PFSK-1 (cell line): ENCODE measurements at regions not wholly inside any gene's neighbourhood (a gene's known extent, or its start where the extent isn't known, plus 50 kb on each side); places are given as distances from the start of the nearest gene placed in this dataset.

Source experiments
- FOXP2 ChIP-seq: optimal IDR thresholded peaks from 2 replicates; pipeline ENCODE3; 2011; ENCODE audit warnings: borderline replicate concordance, control low read depth, inconsistent platforms; ENCODE audit not compliant: insufficient read depth; ENCODE audit errors: extremely low read length, extremely low read depth
- POLR2AphosphoS5 ChIP-seq: IDR thresholded peaks from 2 replicates; pipeline ENCODE4 v1.6.1; 2012; ENCODE audit warnings: low read depth, mild to moderate bottlenecking, control low read depth, low read length, moderate library complexity
- SIN3A ChIP-seq: IDR thresholded peaks from 2 replicates; pipeline ENCODE4 v1.6.1; 2012; ENCODE audit warnings: mild to moderate bottlenecking, low read length, moderate library complexity, borderline replicate concordance; ENCODE audit not compliant: insufficient read depth
- TAF1 ChIP-seq: IDR thresholded peaks from 2 replicates; pipeline ENCODE4 v1.6.1; 2012; ENCODE audit warnings: low read length, control low read depth, borderline replicate concordance; ENCODE audit not compliant: insufficient read depth
- TF ChIP-seq, protein P1 (sequence below), 2 experiments: IDR thresholded peaks; 2 replicates each; pipeline versions ENCODE4 v1.6.1 to v1.8.0; 2011 to 2012; ENCODE audit warnings: low read depth in 2 of 2, low read length in 2 of 2, control low read depth in 1 of 2, inconsistent platforms in 1 of 2, mild to moderate bottlenecking in 1 of 2, moderate library complexity in 1 of 2; ENCODE audit not compliant: insufficient read depth in 1 of 2

DNA sequence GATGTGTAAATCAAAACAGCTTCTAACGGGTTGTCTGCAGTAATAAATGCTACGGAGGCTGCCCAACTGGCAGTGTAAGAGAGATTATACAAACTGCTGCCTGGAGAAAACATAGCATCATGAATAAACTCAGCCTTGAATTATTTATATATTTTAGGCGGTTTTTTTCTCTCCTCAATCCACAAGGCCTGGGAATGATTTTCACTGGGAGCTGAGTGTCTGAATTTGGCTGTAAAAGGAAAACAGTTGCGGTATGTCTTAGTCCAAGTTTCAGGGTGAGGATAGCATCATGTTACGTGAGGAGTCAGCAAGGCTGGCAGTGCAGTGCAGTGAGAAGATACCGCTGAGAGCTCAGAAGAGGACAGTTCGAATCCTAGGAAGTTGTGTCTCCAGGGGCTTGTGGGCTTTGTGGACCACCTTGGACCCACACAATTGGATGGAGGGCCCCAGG, 291.5 kb upstream of the BOD1L1 start:
- TF ChIP-seq, protein P1, sequence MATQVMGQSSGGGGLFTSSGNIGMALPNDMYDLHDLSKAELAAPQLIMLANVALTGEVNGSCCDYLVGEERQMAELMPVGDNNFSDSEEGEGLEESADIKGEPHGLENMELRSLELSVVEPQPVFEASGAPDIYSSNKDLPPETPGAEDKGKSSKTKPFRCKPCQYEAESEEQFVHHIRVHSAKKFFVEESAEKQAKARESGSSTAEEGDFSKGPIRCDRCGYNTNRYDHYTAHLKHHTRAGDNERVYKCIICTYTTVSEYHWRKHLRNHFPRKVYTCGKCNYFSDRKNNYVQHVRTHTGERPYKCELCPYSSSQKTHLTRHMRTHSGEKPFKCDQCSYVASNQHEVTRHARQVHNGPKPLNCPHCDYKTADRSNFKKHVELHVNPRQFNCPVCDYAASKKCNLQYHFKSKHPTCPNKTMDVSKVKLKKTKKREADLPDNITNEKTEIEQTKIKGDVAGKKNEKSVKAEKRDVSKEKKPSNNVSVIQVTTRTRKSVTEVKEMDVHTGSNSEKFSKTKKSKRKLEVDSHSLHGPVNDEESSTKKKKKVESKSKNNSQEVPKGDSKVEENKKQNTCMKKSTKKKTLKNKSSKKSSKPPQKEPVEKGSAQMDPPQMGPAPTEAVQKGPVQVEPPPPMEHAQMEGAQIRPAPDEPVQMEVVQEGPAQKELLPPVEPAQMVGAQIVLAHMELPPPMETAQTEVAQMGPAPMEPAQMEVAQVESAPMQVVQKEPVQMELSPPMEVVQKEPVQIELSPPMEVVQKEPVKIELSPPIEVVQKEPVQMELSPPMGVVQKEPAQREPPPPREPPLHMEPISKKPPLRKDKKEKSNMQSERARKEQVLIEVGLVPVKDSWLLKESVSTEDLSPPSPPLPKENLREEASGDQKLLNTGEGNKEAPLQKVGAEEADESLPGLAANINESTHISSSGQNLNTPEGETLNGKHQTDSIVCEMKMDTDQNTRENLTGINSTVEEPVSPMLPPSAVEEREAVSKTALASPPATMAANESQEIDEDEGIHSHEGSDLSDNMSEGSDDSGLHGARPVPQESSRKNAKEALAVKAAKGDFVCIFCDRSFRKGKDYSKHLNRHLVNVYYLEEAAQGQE (IDR thresholded peaks at IDR 0.05; ENCODE audit: insufficient read depth in 1 of 2, low read depth in 2 of 2, low read length in 2 of 2), result no peak
- no peak for TF ChIP-seq TAF1
- TF ChIP-seq POLR2AphosphoS5, result no peak
- no peak for TF ChIP-seq SIN3A
- no peak for TF ChIP-seq FOXP2

DNA sequence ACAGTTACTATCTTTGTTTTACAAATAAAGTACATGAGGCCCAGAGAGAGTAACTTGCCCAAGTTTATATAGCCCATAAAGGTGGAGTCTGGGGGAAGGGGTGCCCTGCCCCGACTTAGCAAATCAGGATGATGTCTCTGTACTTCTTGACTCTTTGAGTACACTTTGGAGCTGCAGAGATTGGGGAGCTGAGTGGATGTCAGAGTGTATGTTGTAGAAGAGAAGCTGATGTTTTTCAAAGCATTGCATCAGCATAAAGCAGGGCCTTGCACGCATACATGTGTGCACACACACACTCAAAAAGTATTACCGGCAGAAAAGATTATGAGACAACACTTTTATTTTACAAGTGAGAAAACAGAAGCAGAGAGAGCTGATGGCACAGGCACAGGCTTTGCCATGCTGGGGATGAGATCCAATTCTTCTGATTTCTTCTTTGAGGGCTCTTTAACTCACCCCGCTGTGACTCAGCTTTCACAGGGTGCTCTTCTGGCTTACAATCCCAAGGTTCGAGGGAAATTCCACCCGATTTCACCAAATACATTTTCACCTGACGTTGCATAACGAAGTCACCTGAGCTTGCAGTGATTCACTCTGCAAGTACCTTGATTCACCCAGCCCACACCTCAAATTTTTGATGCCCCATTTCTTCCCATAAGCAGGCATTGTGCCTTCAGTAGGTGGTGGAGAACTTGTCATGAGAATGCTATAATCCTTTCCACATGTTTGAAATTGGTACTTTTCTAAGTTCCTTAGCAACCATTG, 292.8 kb upstream of the BOD1L1 start:
- TF ChIP-seq FOXP2 (no peak), TAF1 (no peak), SIN3A (no peak), POLR2AphosphoS5 (no peak)
- TF ChIP-seq, protein P1 (IDR thresholded peaks at IDR 0.05; ENCODE audit: insufficient read depth in 1 of 2, low read depth in 2 of 2, low read length in 2 of 2), result no peak

DNA sequence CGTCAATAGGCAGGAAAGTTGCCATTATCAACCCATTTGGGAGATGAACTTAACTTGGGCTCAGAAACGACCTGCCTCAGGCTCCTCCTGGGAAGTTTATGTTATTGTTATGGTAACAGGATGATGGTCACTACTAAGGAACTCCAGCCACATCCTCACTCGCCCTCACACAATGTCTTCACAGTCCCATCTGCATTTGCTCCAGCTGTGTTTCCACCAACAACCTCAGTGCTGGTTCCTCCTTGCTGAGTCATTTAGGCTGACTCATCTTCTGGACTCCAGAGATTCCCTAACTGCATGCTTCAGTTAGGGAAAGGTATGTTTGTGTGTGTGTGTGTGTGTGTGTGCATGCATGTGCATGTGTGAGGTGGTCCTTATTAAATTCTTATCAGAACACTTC, 293.4 kb upstream of the BOD1L1 start:
- TF ChIP-seq FOXP2 (no peak), SIN3A (no peak), TAF1 (no peak), POLR2AphosphoS5 (no peak)
- TF ChIP-seq, protein P1 (IDR thresholded peaks at IDR 0.05; ENCODE audit: insufficient read depth in 1 of 2, low read depth in 2 of 2, low read length in 2 of 2), result no peak

DNA sequence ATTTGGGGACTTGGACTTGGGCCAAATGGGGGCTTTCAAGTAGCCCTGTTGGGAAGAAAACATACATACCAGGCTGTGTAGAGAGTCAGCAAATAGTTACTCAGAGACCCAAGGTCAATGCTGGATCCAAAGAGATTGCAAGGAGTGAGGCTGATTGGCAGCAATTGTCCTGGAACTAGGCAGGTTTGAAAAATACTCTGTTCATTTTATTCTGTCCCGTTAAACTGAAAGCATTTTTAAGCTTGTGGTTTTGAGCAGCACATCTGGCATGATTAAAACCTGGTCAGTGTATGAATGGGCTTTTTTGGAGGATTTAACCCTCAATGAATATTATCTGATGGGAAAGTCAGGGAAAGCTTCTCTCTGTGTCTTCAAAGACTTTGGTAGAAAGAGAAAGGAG, 294.3 kb upstream of the BOD1L1 start:
- no peak for TF ChIP-seq SIN3A
- TF ChIP-seq, protein P1 (IDR thresholded peaks at IDR 0.05; ENCODE audit: insufficient read depth in 1 of 2, low read depth in 2 of 2, low read length in 2 of 2), result no peak

DNA sequence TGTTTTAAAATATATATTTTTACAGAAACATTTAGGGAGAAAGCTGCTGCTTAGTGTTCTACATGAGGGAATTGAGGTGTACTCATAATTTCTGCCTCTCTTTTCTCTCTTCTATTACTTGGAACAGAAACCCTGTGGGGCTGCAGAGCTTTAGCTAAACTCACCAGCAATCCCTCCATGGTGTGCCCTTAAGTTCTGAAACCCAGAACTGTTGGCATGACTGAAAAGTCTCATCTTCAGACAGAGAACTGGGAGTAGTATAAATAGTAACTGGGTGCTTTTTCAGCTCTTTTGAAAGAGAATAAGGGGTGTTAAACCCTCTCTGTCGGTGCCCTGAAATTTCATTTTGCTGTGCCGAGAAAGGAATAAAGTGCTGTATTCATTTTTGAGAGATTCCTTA, 294.9 kb upstream of the BOD1L1 start:
- TF ChIP-seq FOXP2, result no peak
- TF ChIP-seq SIN3A, result no peak
- TF ChIP-seq POLR2AphosphoS5, result no peak
- TF ChIP-seq, protein P1 (IDR thresholded peaks at IDR 0.05; ENCODE audit: insufficient read depth in 1 of 2, low read depth in 2 of 2, low read length in 2 of 2), result no peak
